ENCODE measurements at regions not wholly inside any gene's neighbourhood (a gene's known extent, or its start where the extent isn't known, plus 50 kb on each side); places are given as distances from the start of the nearest gene placed in this dataset.

- TF ChIP-seq SP1 (IDR thresholded peaks at IDR 0.05) (no peak), TARDBP (IDR thresholded peaks at IDR 0.05) (no peak), BHLHE40 (IDR thresholded peaks at IDR 0.05; ENCODE audit: borderline replicate concordance) (no peak), FOXM1 (IDR thresholded peaks at IDR 0.05; ENCODE audit: borderline replicate concordance) (no peak)
Observed at GRCh38 chr11:79897896-79898295, 457.1 kb upstream of the TENM4 start.
